NCI-H748 treated with DMSO at 0.1 percent for 48 hours (cell line): ENCODE measurements at regions not wholly inside any gene's neighbourhood (a gene's known extent, or its start where the extent isn't known, plus 50 kb on each side); places are given as distances from the start of the nearest gene placed in this dataset.

Source experiments
- DNase-seq: peaks from one replicate; lab custom pipeline; 2025; lab: John Stamatoyannopoulos, UW

- DNase-seq, result no peak
Observed at GRCh38 chr12:98402671-98403070, 112.7 kb upstream of the TMPO start.

- no peak for DNase-seq
Observed at GRCh38 chr12:98403385-98403784, 112.0 kb upstream of the TMPO start.

GRCh38 chr12:98403936-98404335, 111.5 kb upstream of the TMPO start:
- DNase-seq, result no peak

- no peak for DNase-seq
Observed at GRCh38 chr12:98405805-98406366, 109.5 kb upstream of the TMPO start.

- no peak for DNase-seq
Observed at GRCh38 chr12:98406378-98406777, 109.0 kb upstream of the TMPO start.

- DNase-seq, result no peak
Observed at GRCh38 chr12:98408681-98409080, 106.7 kb upstream of the TMPO start.

- no peak for DNase-seq
Observed at GRCh38 chr12:98409548-98409947, 105.8 kb upstream of the TMPO start.

- DNase-seq, result no peak
Observed at GRCh38 chr12:98410356-98410755, 105.0 kb upstream of the TMPO start.

GRCh38 chr12:98416845-98417244, 98.5 kb upstream of the TMPO start:
- no peak for DNase-seq

- DNase-seq, result no peak
Observed at GRCh38 chr12:98417266-98417665, 98.1 kb upstream of the TMPO start.

GRCh38 chr12:98418357-98419075, 96.9 kb upstream of the TMPO start:
- no peak for DNase-seq

GRCh38 chr12:98419081-98419794, 96.2 kb upstream of the TMPO start:
- no peak for DNase-seq

- no peak for DNase-seq
Observed at GRCh38 chr12:98419795-98420404, 95.5 kb upstream of the TMPO start.

GRCh38 chr12:98420461-98420860, 94.9 kb upstream of the TMPO start:
- no peak for DNase-seq

GRCh38 chr12:98421316-98421715, 94.1 kb upstream of the TMPO start:
- DNase-seq, result no peak

GRCh38 chr12:98422359-98422758, 93.0 kb upstream of the TMPO start:
- DNase-seq, result no peak

- DNase-seq, result peak; percentile 8
Observed at GRCh38 chr12:98422812-98423211, 92.6 kb upstream of the TMPO start.

- DNase-seq, result no peak
Observed at GRCh38 chr12:98423963-98424362, 91.4 kb upstream of the TMPO start.

- peak; percentile 58 for DNase-seq
Observed at GRCh38 chr12:98424726-98425401, 90.5 kb upstream of the TMPO start.

GRCh38 chr12:98425859-98426258, 89.5 kb upstream of the TMPO start:
- no peak for DNase-seq

- no peak for DNase-seq
Observed at GRCh38 chr12:98431089-98431488, 84.3 kb upstream of the TMPO start.

- no peak for DNase-seq
Observed at GRCh38 chr12:98437166-98437565, 78.2 kb upstream of the TMPO start.
